ENCODE measurements at regions not wholly inside any gene's neighbourhood (a gene's known extent, or its start where the extent isn't known, plus 50 kb on each side); places are given as distances from the start of the nearest gene placed in this dataset.

DNA sequence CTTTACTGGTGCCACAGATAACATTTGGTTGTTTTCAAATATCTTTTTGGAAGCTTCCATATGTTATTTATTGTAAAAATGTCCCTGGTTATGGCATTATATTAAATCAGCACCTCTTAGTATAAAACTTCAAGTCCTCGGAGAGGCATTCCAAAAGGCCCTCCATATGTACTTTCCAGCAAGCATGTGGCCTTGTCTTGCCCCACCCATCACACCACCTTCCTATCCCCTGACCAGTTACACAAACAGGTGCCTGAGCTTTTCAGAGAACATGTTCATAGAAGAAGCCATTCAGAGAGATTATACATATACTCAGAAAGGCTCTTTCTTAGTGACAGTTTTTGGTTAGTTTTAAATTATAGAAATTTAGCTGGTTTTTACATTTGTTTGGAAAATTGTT, 92.4 kb upstream of the PRKG1 start:
- Histone ChIP-seq H3K9me3 (no peaks in the 10 kb centered on the region), H3K4me1 (ENCODE audit: control insufficient read depth in 1 of 2, low read depth in 2 of 2) (peaks cover 6 to 7% of the 10 kb centered on the region in 2 donors), H3K27ac (no peak overlapping the region), H3K4me3 (no peak overlapping the region), H3K36me3 (no peaks in the 10 kb centered on the region), H3K27me3 (replicated peaks; ENCODE audit: insufficient read depth) (no peaks in the 10 kb centered on the region)
- ATAC-seq (ENCODE audit: insufficient number of reproducible peaks, low FRiP score, low read depth) = no peak
- no peak for DNase-seq (ENCODE audit: low spot score)
- TF ChIP-seq, protein P1, sequence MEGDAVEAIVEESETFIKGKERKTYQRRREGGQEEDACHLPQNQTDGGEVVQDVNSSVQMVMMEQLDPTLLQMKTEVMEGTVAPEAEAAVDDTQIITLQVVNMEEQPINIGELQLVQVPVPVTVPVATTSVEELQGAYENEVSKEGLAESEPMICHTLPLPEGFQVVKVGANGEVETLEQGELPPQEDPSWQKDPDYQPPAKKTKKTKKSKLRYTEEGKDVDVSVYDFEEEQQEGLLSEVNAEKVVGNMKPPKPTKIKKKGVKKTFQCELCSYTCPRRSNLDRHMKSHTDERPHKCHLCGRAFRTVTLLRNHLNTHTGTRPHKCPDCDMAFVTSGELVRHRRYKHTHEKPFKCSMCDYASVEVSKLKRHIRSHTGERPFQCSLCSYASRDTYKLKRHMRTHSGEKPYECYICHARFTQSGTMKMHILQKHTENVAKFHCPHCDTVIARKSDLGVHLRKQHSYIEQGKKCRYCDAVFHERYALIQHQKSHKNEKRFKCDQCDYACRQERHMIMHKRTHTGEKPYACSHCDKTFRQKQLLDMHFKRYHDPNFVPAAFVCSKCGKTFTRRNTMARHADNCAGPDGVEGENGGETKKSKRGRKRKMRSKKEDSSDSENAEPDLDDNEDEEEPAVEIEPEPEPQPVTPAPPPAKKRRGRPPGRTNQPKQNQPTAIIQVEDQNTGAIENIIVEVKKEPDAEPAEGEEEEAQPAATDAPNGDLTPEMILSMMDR (IDR thresholded peaks at IDR 0.05) = no peak

DNA sequence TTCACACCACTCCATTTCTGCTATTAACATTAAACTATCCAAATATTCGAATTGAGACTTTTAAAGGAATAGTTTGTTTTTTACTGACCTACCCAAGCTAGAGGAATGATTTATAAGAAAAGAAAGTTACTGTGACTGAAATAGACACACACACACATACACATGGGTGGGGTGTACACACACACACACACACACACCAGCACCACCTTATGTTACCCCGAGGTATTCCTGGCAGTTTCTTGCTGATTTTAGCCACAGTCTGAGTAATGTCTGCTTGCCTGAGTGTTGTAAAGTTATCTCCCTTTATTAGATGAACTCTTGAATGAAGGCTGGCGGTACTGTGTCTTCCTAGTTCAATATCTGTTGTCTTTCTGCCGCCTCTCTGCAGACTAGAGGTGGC, 91.3 kb upstream of the PRKG1 start:
- ATAC-seq (ENCODE audit: insufficient number of reproducible peaks, low FRiP score, low read depth) = no peak
- Histone ChIP-seq H3K4me3 (no peak overlapping the region), H3K9me3 (no peaks in the 10 kb centered on the region), H3K27ac (no peak overlapping the region), H3K4me1 (ENCODE audit: control insufficient read depth in 1 of 2, low read depth in 2 of 2) (peaks cover 7 to 13% of the 10 kb centered on the region in 2 donors), H3K27me3 (replicated peaks; ENCODE audit: insufficient read depth) (no peaks in the 10 kb centered on the region), H3K36me3 (no peaks in the 10 kb centered on the region)
- no peak for DNase-seq (ENCODE audit: low spot score)
- TF ChIP-seq, protein P1 (IDR thresholded peaks at IDR 0.05) = no peak

DNA sequence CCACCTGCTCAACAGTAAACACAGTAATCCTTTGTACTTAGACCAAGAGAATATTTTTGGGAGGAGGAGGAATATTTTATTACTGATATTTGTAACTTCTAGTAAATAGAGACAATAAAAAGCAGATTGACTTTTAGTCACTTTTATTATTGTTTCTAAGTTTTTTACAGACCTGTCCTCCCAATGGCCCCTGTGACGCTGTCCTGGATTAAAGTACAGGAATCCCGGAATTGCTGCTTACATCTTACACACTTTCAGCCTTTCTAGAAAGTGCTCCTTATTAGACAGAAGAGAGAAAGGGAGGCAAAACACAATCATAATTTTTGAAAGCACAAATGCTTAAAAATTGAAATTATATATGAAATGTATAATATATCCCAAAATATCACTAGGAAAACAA, 86.4 kb upstream of the PRKG1 start:
- DNase-seq (ENCODE audit: low spot score) = no peak
- peaks cover 13 to 18% of the 10 kb centered on the region in 2 donors for H3K4me1 ChIP-seq (ENCODE audit: control insufficient read depth in 1 of 2, low read depth in 2 of 2)
- H3K27me3 ChIP-seq (replicated peaks; ENCODE audit: insufficient read depth) = no peaks in the 10 kb centered on the region
- no peaks in the 10 kb centered on the region for H3K9me3 ChIP-seq
- H3K27ac ChIP-seq = no peak overlapping the region
- no peak for ATAC-seq (ENCODE audit: insufficient number of reproducible peaks, low FRiP score, low read depth)
- peak overlapping the region; percentile 94 for H3K4me3 ChIP-seq
- TF ChIP-seq, protein P1 (IDR thresholded peaks at IDR 0.05) = no peak
- H3K36me3 ChIP-seq = no peaks in the 10 kb centered on the region

DNA sequence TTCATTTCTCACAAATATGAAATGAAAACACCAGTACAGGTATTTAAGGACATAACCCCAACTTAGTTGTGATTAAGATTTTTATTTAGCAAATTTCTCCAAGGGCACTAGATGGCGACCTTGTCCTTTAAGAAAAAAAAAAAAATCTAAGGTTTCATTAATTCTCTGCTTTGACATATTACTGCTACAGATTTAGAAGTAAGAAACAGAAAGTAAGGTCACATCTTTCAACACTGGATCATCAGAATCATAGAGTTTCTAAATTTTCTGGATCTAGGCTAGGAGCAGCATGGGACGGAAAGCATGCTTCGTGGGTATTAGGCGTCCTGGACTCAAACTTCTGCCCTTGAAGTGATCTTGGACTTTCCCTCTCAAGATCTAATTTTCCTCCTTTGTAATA, 85.5 kb upstream of the PRKG1 start:
- peaks cover 10 to 13% of the 10 kb centered on the region in 2 donors for H3K4me1 ChIP-seq (ENCODE audit: control insufficient read depth in 1 of 2, low read depth in 2 of 2)
- TF ChIP-seq, protein P1 (IDR thresholded peaks at IDR 0.05) = peak; percentile 52
- DNase-seq (ENCODE audit: low spot score) = no peak
- H3K36me3 ChIP-seq = no peaks in the 10 kb centered on the region
- no peaks in the 10 kb centered on the region for H3K27me3 ChIP-seq (replicated peaks; ENCODE audit: insufficient read depth)
- no peaks in the 10 kb centered on the region for H3K9me3 ChIP-seq
- H3K27ac ChIP-seq = peak overlapping the region; percentile 38 to 93
- peak overlapping the region; percentile 94 for H3K4me3 ChIP-seq
- ATAC-seq (ENCODE audit: insufficient number of reproducible peaks, low FRiP score, low read depth) = no peak

DNA sequence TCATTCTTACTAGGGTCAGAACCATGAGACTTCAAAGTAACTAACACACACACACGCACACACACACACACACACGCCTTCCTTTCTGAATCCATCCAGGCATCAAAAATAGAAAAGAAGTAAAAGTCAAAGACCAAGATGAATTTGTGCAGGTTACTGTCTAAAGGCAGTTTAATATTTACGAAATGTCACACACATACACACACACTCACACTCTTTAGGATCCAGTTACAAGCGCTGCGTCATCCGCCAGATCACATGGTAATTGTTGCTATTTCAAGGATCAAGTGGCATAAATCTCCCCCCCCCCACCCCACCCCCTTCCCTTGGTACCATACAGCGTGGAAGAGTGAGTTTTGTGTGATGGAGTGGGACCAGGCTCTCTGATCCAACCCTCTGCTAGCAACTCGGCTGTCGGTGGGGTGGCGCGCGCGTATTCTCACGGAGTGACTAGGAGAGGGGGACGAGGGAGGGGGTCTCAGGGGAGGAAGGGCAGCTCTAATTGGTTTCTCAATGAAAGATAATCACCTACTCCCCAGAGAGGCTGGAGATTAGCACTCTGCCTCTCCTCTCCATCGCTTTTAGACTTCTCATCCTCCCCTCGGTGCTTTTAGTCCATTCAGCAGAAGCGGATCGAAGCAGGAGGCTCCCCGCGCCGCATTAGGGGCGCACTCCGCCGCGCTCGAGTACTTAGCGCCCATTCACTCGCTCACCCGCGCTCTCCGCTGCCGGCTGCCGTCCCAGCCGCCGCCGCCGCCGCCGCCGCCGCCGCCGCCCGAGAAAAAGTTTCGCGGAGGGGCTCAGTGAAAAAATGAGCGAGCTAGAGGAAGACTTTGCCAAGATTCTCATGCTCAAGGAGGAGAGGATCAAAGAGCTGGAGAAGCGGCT, 83.5 kb upstream of the PRKG1 start:
- ATAC-seq (ENCODE audit: insufficient number of reproducible peaks, low FRiP score, low read depth) (no peak), DNase-seq (ENCODE audit: low spot score) (peak; percentile 33)
- TF ChIP-seq, protein P1 (IDR thresholded peaks at IDR 0.05) = no peak
- no peaks in the 10 kb centered on the region for H3K36me3 ChIP-seq
- no peaks in the 10 kb centered on the region for H3K9me3 ChIP-seq
- no peaks in the 10 kb centered on the region for H3K27me3 ChIP-seq (replicated peaks; ENCODE audit: insufficient read depth)
- peak overlapping the region; percentile 94 for H3K4me3 ChIP-seq
- peak overlapping the region; percentile 93 to 97 for H3K27ac ChIP-seq
- H3K4me1 ChIP-seq (ENCODE audit: control insufficient read depth in 1 of 2, low read depth in 2 of 2) = peaks cover 7 to 30% of the 10 kb centered on the region in 2 donors

Data from thoracic aorta (tissue), 2 donors.